GM12891 (cell line): ENCODE measurements at regions not wholly inside any gene's neighbourhood (a gene's known extent, or its start where the extent isn't known, plus 50 kb on each side); places are given as distances from the start of the nearest gene placed in this dataset.

Experiments
- DNase-seq: peaks from one replicate; pipeline ENCODE4 v3.0.0; 2011; ENCODE audit warnings: low spot score; ENCODE audit not compliant: insufficient read length
- FAIRE-seq: peaks from 2 replicates; lab custom pipeline; 2011; peaks lifted over from hg19 to GRCh38; lab: Jason Lieb, UNC
- PAX5 ChIP-seq: IDR thresholded peaks from 2 replicates; pipeline ENCODE4 v1.6.1; 2011; ENCODE audit warnings: low read length, moderate library complexity, mild to moderate bottlenecking; ENCODE audit not compliant: insufficient read depth, severe bottlenecking
- POLR2A ChIP-seq: IDR thresholded peaks from 2 replicates; pipeline ENCODE4 v1.6.1; 2011; ENCODE audit warnings: low read depth, low read length, control low read depth
- POLR2AphosphoS5 ChIP-seq: IDR thresholded peaks from 2 replicates; pipeline ENCODE4 v1.6.1; 2011; ENCODE audit warnings: low read depth, low read length, control low read depth
- POU2F2 ChIP-seq: IDR thresholded peaks from 2 replicates; pipeline ENCODE4 v1.6.1; 2011; ENCODE audit warnings: low read depth, mild to moderate bottlenecking, control low read depth, low read length, moderate library complexity
- SPI1 ChIP-seq: IDR thresholded peaks from 2 replicates; pipeline ENCODE4 v1.6.1; 2011; ENCODE audit warnings: low read depth, low read length, control low read depth
- TAF1 ChIP-seq: IDR thresholded peaks from 2 replicates; pipeline ENCODE4 v1.6.1; 2011; ENCODE audit warnings: low read depth, low read length, control low read depth

DNA sequence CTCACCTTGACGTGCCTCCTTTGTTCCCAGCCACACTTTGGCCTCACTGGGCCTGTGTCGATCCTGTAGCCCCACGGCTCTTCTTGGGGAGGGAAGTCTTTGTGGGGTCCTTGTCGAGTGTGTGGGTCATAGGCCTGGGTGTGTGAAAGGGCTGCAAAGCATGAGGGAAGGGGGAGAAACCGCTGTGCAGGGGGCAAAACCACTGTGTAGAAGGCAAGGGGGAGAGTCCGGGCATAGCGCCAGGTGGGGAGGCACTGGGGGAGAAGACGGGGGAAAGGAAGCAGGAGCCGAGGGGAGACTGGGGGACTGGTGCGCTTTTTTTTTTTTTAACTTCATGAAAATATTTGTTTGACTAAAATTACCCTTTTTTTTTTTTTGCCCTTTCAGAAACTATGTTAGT, 65.1 kb upstream of the RASD2 start:
- DNase-seq (no peak), FAIRE-seq (no peak)

DNA sequence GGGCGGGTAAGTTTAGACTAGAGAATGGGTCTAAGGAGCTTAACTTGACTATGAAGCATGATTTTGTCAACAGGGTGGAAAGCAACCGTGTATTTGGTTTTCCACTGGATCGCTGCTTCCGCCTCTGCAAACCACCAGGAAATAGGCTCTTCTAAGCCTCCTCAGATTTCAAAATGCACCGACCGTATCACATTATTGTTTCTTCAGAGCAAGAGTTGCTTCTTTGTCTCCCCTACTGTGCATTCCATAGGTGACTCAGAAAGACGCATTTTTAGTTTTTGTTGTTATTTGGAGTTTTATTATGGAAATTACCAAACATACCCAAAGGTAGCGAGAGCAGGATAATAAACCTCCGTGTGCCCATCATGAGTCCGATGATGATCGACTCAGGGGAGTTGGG, 64.3 kb upstream of the RASD2 start:
- no peak for FAIRE-seq
- no peak for DNase-seq
- TF ChIP-seq TAF1 (no peak), POLR2AphosphoS5 (no peak), POU2F2 (no peak), PAX5 (no peak), SPI1 (no peak), POLR2A (no peak)

More for the DNA sequence above, 65.1 kb upstream of the RASD2 start:
- TF ChIP-seq POLR2A (no peak), POU2F2 (no peak), SPI1 (no peak), PAX5 (no peak), TAF1 (no peak), POLR2AphosphoS5 (no peak)

GRCh38 chr22:35477911-35478582, 62.6 kb upstream of the RASD2 start:
- TF ChIP-seq SPI1 = no peak
- TF ChIP-seq TAF1 = no peak
- TF ChIP-seq POLR2A = no peak
- TF ChIP-seq POLR2AphosphoS5 = no peak
- no peak for TF ChIP-seq PAX5
- FAIRE-seq (no peak), DNase-seq (no peak)

DNA sequence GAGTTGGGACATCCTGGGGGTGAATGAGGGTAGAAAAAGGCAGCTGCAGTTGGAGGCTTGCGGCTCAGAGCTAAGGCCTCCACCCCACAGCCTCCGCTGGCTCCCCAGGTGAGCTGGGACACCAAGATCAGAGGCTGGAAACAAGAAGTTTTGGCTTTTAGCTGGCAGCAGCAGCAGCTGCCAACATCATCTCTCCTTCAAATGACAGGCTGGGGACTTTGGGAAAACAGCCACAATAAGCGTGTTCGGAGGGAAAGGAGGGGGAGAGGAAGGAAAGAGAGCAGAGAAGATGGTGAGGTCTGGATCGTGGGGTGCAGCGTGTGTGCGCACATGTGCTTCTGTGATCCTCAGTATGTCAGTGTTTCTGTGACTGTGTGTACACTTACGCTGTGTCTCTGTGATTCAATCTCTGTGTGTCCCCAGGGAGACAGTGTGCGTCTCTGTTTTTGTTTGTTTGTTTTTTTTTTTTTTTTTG, 62.0 kb upstream of the RASD2 start:
- no peak for DNase-seq
- FAIRE-seq = no peak
- TF ChIP-seq TAF1 (no peak), PAX5 (no peak), POLR2A (no peak), POU2F2 (no peak), SPI1 (no peak), POLR2AphosphoS5 (no peak)

DNA sequence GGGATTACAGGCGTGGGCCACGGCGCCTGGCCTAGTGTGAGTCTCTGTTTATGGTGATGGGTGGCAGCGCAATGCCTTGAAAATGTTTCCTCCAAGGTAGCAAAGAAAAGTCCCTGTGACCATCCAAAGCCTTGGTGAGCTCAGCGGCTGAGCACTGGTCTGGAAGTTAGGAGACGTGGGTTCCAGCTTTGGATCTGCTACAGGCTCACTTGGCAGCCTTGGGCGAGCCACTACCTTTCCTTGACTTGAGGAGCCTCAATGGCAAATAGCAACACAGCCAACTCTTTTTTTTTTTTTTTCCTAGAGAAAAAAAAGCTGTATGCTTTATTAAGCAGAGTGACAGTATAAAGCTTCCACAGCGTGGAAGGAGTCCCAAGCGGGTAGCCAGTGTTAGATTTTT, 61.3 kb upstream of the RASD2 start:
- TF ChIP-seq TAF1 = no peak
- no peak for TF ChIP-seq POLR2A
- TF ChIP-seq POU2F2 = no peak
- no peak for TF ChIP-seq POLR2AphosphoS5
- TF ChIP-seq SPI1 = no peak
- FAIRE-seq = no peak
- no peak for DNase-seq

DNA sequence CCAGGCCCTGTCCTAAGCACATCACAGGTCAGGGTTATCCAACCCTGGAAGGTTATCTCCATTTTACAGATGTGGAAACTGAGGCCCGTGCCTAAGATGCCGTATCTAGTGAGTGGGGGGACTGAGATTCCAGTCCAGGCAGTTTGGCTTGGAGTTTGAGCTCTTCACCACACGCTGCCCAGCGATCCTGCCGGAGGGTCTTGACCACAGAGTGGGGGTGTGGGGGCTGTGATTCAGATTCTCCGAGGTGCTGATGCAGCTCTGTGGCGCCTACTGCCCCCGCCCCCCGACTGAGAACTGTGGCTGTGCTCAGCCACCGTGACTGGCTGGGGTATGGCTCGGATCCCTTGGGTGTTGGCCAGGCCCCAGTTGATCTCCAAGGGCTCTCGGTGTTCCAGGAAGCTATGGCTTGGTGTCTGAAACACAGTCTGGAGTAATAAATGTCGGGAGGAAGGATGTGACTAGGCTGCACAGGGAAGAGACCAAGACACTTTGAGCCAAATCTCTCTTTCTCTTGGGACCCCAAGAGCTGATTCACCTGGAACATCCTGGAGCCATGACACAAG, 60.6 kb upstream of the RASD2 start:
- FAIRE-seq (no peak), DNase-seq (no peak)
- TF ChIP-seq SPI1 = no peak
- peak; percentile 81 for TF ChIP-seq PAX5

DNA sequence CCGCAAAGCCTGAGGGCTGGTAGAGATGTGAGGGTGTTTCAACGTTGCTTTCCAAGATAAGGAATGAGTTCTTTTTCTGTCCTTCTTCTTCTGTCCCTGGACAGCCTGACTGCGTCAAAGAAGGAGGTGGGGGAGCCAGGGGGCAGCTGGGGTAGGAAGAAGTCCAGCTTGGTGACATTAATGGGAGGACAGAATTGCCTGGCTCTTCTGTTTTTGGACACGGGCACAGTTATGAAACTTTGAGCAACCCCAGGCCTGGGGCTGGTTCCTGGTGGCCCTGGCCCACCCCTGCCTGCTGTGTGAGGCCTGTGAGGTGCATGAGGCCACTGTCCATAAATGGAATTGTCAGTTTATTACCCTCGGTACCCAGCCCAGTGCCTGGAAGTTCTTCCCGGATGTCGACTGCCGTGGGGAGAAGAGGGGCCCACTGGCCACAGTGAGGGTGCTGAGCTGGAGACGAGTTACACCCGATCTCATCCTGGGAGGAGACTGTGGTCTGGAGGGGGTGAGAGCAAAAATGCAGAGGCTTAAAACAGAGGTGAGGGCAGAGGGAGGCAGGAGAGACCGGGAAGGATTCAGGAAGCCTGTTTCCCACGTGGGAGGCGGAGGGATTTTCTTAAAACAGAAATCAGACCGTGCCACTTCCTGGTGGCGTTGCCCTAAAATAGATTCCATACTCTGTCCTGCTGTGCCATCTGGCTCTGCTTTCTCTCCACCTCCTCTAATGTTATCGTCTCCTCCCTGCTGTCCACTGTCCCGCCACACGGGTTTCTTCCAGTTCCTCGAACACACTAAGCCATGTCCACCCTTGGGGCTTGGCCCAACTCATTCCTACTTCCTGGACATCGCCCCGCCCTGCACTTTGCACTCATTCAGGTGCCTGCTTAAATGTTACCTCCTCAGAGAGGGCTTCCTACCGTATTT, 59.7 kb upstream of the RASD2 start:
- DNase-seq (no peak), FAIRE-seq (no peak)
- no peak for TF ChIP-seq POU2F2
- no peak for TF ChIP-seq SPI1
- no peak for TF ChIP-seq POLR2A
- TF ChIP-seq PAX5 = no peak
- TF ChIP-seq POLR2AphosphoS5 = no peak
- no peak for TF ChIP-seq TAF1

- FAIRE-seq (no peak), DNase-seq (no peak)
- TF ChIP-seq SPI1 (no peak), POLR2AphosphoS5 (no peak), PAX5 (no peak), POLR2A (no peak), POU2F2 (no peak), TAF1 (no peak)
Measured at GRCh38 chr22:35482311-35482710, 58.3 kb upstream of the RASD2 start.

DNA sequence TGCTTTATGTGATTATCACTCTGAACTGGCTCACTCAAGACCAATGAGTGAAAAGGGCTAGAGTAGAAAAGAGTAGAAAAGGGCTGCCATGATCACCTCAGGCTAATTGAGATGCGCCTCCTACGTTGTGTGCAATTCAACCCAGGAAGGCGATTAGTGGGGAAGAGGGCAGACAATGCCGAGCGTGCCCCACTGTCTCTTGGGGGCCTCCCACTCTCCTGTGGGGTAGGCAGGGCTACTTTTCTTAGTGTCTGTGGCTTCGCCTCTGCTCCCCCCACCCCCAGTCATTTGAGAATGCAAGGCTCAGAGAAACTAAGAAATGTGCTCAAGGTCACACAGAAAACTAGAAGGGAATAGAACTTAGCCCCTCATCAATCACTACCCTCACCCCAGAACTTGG, 57.7 kb upstream of the RASD2 start:
- TF ChIP-seq SPI1 (no peak), POLR2A (no peak), POU2F2 (no peak), POLR2AphosphoS5 (no peak), TAF1 (no peak), PAX5 (no peak)
- FAIRE-seq = no peak
- no peak for DNase-seq
